GM12875 (cell line): ENCODE measurements at regions not wholly inside any gene's neighbourhood (a gene's known extent, or its start where the extent isn't known, plus 50 kb on each side); places are given as distances from the start of the nearest gene placed in this dataset.

Experiments
- H3K4me3 ChIP-seq: one replicate; pipeline ENCODE4 v1.5.1; 2011; ENCODE audit warnings: low read depth, low read length, control low read depth
- TF ChIP-seq, protein P1 (sequence below): IDR thresholded peaks from 2 replicates; pipeline ENCODE4 v1.5.1; 2011; ENCODE audit warnings: low read depth, mild to moderate bottlenecking, control low read depth, inconsistent platforms, low read length, moderate library complexity, borderline replicate concordance; ENCODE audit not compliant: insufficient read depth

DNA sequence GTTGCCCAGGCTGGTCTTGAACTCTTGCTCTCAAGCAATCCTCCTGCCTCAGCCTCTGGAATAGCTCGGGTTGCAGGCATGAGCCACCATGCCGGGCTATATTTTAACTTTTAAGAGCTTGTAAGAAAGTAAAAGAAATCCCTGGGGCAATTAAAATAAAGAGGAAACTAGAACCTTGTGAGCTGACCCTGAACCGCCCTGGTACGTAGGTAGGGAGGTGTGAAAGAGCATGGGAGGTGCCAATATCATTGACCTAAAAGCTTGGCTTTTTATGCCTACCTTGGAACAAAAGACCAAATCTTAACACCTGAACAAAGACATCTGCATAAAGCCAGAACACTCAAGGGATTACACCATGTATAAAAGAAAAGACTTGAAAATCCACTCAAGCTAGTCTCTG lies 595.1 kb downstream of the SOX6 start:
- TF ChIP-seq, protein P1, sequence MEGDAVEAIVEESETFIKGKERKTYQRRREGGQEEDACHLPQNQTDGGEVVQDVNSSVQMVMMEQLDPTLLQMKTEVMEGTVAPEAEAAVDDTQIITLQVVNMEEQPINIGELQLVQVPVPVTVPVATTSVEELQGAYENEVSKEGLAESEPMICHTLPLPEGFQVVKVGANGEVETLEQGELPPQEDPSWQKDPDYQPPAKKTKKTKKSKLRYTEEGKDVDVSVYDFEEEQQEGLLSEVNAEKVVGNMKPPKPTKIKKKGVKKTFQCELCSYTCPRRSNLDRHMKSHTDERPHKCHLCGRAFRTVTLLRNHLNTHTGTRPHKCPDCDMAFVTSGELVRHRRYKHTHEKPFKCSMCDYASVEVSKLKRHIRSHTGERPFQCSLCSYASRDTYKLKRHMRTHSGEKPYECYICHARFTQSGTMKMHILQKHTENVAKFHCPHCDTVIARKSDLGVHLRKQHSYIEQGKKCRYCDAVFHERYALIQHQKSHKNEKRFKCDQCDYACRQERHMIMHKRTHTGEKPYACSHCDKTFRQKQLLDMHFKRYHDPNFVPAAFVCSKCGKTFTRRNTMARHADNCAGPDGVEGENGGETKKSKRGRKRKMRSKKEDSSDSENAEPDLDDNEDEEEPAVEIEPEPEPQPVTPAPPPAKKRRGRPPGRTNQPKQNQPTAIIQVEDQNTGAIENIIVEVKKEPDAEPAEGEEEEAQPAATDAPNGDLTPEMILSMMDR, result no peak
- H3K4me3 ChIP-seq, result no peak overlapping the region

DNA sequence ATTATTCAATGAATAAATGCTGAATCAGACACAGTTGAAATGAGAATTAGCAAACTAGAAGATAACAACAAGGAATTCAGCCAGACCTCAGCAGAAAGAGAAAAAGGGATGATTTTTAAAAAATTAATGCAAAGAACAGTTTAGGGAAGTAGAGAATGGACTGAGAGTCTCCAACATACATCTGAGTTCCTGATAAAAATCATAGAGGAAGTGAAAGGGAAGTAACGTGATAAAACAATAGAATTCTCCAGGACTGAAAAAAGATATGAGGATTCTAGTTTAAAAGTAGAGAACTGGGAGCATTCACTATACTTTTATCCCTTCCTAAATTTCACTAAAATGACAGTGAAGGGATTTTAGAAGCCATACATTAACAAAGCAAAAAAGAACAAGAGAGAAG lies 592.0 kb downstream of the SOX6 start:
- TF ChIP-seq, protein P1, result no peak
- no peak overlapping the region for H3K4me3 ChIP-seq

DNA sequence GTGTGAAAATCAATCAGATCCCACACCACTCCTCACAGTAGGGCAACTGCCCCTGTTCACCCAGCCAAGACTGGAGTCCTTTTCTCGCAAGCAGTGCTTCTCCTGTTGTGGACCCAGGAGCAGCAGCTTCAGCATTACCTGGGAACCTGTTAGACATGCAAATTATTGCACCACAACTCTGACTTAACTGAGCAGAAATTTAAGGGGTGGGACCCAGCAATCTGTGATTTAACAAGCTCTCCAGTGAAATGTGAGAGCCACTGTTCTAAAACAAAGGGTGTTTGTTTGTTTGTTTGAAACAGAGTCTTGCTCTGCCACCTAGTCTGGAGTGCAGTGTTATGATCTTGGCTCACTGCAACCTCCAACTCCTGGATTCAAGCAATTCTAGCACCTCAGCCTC lies 591.4 kb downstream of the SOX6 start:
- TF ChIP-seq, protein P1, result no peak
- H3K4me3 ChIP-seq, result no peak overlapping the region

DNA sequence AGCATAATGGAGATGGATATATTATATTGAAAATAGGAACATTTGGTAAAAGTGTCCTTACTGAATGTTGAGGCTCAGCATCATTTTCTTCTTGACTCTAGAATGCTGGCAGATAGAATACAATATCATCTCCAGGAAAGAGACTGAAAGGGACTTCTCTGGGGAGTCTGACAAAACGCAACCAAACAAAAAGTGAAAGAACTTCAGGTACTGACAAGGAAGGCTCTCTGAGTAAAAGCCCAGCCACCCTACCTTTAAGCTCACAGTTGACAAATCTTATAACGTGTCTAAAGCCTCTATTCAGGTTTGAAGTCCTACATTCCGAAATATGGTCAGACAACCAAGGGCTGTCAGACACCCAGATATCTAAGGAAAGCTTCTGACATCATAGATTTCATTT lies 590.8 kb downstream of the SOX6 start:
- TF ChIP-seq, protein P1, result no peak
- H3K4me3 ChIP-seq, result no peak overlapping the region

DNA sequence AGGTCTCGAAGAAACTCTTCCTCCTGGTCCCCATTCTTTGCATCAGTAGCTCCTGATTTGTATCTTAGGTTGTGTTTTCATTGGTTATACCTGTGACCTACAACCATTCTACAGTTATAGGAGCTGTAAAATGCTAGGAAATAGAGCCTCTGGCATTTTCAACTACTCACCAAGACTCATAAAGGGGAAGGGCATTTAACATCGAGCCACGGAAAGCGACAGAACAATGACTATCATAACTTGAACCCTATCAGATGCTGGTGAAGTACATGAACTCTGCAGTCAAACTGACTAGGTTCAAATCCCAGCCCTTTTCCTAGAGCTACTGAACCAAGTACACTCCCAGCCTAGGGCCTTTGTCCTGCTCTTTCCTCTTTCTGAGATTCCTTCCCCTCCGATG lies 588.0 kb downstream of the SOX6 start:
- TF ChIP-seq, protein P1, result no peak
- H3K4me3 ChIP-seq, result no peak overlapping the region

DNA sequence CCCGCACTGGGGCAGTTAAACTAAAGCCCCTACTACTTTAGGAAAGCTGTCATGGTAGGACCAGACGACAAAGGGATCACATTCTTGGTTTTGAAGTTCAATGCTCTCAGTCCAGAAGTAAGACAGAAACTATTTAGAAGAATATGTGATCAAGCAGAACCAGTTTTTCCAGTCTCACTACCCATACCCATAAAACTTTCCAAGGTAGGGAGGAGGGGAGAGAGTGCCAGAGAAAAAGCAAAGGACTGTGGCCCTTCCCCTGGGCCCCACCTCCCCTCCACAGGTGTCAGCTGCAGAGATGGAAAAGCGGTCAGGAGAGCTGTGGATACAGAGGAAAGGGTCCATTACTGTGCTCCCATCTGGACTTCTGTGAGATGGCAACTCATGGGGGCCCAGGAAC lies 587.1 kb downstream of the SOX6 start:
- no peak overlapping the region for H3K4me3 ChIP-seq
- TF ChIP-seq, protein P1, result no peak

DNA sequence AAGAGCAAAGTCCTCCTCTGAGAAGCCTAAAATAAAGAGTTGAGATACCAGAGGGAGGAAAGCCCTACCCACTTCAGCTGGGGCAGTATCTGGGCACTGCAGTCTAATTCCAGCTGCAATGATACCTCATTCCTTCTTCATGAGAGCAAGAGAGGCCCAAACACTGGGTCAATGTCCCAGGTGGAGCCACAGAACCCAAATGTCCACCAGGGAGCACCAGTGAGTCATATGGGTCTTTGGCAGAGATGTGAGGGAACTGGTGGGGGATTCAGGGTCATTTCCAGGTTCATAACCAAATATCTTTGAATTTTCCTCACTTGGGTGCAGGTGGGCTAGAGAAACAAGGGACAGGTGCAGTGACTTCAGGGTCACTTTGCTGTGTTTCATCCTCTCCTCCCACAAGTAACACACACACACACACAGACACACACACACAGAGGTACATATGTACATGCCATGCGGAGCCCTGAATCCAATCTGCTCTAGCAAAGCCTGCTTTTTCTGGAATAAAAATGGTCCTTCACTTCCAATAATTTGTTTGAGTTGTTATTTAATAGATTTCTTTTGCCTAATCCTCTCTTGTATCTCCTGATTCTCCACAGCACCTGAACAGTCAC lies 585.4 kb downstream of the SOX6 start:
- no peak overlapping the region for H3K4me3 ChIP-seq
- TF ChIP-seq, protein P1, result peak; percentile 80
